ENCODE measurements at regions not wholly inside any gene's neighbourhood (a gene's known extent, or its start where the extent isn't known, plus 50 kb on each side); places are given as distances from the start of the nearest gene placed in this dataset.

DNA sequence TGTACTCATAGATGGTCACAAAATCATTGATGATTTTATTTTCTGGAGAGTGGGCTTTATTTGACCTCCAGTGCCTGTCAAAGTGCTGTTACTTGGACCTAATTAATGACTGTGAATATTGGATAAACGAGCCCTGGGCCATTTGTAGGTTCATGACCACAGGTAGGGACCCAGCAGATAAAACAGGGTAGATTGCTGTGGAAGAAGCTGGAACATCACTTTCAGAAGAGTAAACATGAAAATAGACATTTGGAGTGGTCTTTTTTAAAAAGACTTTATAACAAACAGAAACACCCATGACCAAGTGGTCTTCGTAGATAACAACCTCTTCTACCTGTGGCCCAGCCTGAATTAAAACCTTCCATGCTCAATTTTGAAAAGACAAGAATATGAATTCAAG is 472.8 kb upstream of the MKI67 start:
- DNase-seq: no peak

DNA sequence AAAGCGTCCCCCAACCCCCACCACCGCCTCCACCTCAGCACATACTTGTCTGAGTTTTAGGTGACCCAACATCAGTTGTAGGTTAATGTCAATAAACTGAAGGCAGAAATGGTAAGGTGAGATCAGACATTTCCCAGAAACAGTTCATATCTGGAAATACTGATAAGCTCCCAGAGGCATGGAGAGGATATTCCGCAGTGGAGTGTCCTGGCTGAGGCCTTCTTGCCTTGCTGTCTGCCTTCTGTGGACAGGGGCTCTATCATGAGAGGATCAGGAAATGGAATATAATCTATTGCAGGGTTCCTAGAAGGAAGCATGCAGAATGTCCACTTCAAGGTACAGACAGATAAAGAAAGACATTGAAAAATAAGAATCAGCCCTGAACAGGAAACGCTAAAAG is 473.3 kb upstream of the MKI67 start:
- no peak for DNase-seq

DNA sequence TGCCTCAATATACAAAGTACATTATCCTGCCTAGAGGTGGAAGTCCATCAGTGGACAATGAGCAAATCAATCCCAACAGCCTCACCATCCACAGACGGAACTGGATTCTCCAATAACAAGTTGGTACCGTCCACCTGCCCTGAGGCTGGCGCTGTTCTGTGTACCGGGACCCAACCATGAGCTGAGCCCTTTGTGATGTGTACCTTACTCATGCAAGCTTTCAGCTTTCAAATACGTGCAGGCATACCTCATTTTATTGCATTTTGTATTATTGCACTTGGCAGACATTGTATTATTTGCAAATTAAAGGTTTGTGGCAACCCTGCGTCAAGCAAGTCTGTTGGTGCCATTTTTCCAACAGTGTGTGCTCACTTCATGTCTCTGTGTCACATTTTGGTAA is 476.0 kb upstream of the MKI67 start:
- DNase-seq: no peak

DNA sequence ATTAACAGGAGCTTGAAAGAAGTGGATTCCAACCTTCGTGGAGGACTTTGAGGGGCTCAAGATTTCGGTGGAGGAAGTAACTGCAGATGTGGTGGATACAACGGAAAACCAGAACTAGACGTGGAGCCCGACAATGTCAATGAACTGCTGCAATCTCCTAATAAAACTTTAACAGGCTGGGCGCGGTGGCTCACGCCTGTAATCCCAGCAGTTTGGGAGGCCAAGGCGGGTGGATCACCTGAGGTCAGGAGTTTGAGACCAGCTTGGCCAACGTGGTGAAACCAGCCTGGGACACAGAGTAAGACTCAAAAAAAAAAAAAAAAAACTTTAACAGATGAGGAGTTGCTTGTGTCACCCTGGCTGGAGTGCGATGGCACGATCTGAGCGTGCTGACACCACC is 477.8 kb upstream of the MKI67 start:
- DNase-seq: no peak

DNA sequence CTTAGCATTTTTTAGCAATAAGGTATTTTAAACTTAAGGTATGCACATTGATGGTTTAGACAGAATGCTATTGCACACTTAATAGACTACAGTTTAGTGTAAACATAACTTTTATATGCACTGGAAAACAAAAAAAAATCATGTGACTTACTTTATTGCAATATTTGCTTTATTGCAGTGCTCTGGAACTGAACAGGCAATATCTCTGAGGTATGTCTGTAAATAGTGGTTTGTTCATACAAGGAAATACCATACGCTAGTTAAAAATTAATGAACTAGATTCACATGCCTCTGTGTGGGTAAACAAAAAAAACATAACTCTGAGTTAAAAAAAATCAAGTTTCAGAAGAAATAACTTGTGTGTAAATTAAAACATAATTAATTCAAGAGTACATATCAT is 479.0 kb upstream of the MKI67 start:
- no peak for DNase-seq

DNA sequence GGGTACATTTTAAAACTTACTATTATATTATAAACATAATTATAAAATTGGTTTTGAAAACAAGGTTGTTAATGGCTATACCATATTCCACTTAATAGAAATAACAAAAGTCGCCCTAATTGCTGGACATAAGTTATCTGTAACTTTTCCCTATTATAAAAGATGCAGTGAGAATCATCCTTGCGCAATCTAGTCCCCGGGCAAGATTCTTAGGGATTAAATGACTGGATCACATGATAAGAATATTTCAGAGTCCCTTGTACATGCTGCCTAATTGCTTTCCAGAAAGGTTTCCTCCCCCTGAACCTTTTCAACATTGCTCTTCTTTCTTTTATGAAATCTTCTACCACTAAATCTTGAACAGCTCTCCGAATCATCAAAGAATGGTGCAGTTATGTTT is 479.8 kb upstream of the MKI67 start:
- no peak for DNase-seq

DNA sequence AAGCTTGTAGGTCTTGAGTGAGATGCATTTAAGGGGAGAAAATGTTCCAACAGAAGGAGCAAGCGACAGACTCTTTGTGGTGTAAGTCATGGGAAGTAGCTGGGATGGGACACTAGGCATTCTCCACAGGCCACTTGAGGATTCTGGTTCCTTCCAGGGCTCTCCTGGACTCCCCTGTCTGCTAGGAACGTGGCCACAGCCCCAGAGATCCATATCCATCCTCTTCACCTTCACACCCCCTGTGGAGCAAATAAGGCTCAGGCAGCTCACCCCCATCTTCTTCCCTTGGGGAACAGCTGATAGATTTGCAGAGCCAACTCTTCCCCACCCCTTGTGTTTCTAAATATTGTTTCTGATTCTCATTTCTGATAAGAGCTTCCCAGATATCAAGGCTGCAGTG is 482.6 kb upstream of the MKI67 start:
- no peak for DNase-seq

DNA sequence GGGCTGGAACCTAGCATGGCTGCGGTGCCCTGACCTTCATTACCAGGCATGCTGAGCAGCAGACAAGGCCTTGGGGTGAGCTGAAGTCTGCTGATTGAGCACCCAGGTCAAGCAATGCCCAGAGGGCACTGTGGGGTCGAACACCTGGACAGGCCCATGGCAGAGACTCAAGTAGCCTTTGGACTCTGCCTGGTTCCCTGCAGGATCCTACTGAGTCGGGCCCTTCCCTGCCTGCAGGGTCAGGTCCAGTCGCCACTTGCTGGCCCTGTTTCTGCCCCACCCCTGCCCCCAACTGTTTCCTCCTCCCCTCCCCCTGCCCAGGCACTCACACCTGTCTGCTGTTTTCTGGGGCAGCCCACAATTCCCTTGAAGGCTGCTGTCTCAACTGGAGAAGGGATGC is 483.2 kb upstream of the MKI67 start:
- DNase-seq: no peak

DNA sequence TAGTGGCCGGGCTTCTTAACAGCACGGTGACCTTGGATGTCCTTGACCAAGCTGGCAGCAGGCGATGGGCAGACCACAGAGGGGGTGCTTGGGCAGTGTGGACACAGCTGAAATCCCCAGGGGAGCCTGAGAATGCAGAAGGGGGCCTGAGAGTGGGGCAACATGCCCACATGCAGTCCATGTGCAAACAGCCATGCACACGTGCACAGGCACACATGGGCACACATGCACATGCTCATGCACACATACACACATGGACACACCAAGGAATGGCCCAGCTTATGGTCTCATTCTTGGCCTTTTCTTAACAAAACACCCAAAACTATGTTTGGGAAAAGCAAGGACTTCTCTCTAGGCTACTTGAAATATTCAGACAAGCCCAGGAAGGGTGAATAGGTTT is 483.9 kb upstream of the MKI67 start:
- DNase-seq: no peak

DNA sequence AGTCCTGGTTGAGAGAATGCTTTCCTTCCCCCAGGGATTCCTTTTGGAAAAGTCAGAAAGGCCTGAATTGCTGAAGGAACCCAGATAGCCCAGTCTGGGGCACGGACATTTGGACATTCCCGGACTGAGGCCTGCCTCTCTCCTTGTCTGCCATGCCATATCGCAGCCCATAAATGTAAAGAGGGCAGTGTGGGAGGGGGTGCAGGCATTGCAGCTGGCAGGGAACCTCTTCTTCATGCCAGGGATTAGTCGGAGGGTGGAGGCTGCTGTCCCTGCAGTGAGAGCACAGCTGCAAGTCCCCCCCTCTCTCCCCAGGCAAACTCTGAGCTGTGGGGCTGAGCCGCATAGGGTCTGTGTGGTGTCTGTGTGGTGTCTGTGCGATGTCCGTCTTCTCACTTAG is 486.0 kb upstream of the MKI67 start:
- DNase-seq: no peak

DNA sequence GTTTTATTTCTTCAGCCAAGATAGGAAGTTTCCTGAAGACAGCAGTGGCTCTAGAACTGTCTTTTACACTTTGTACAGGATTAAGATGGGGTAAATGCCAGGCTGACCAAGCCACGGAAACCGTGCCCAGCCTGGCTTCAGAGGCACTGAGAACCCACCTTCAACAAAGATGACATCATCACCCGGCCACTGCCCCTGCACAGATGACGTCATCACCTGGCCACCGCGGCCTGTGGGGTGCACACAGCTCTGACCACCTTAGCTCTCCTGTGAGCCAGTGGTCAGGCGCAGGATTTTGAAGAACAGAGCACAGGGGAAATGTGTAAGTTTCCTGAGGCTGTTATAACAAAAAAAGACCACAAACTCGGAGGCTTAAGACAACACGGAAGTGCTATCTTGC is 486.4 kb upstream of the MKI67 start:
- DNase-seq: no peak

DNA sequence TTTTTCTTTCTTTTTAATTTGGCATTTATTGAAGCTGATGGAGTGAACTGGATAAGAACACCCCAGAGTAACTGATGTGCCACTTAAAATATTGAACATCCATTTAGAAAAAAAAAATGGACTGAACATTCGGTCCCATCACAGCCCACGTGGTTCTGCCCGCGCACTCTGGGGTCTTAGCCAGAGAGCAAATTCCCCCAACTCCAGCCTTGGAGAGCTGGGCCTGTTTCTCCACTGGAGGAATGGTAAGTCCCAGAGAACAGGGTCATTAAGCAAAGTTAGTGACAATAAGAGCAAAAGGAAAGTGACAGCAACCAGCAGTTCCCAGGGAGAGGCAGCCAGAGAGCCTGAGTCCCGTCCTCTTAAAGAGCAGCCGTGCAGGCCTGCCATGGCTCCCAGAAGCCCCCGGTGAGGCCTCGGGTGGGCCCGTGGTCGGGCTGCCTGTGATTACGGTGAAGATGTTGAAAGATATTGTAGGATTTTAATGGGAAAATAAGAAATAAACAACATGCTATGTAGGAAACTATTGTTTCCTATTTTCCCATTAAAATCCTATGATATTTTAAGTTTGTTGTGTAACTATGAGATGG is 487.9 kb upstream of the MKI67 start:
- no peak for DNase-seq

DNA sequence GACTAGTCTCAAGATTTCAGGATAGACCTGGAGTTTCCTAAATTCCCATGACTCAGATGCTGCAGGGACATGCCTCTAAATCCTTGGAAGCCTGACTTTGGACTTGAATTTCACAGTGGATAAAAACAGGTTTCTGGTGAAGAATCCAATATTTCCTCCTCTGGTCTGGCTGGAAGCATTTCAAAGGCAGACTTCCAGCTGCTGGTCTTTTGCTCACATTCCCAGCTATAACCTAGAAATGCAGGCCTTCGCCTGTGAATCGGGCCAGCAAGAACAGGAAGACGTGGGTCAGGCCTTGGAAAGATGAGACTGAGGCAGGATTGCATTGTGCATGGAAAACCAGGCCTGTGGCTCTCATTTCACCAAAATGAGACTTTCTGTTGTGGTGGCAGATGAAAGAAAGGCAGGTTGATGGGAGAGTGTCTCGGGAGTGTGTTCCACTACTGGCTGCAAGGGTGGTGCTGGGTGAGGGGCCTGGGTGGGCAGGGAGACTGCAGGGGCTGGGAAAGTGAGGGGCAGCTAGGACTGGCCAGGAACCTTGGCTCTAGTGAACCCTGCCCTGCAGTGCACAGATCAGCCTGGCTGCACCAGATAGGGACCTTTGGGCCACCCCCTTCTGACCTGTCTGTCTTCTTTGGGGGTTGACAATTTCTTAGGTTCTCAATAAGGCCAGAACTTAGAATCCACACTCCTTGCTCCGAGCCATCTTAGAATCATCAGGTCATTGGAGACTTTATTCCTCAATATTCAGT is 488.8 kb upstream of the MKI67 start:
- DNase-seq: no peak

DNA sequence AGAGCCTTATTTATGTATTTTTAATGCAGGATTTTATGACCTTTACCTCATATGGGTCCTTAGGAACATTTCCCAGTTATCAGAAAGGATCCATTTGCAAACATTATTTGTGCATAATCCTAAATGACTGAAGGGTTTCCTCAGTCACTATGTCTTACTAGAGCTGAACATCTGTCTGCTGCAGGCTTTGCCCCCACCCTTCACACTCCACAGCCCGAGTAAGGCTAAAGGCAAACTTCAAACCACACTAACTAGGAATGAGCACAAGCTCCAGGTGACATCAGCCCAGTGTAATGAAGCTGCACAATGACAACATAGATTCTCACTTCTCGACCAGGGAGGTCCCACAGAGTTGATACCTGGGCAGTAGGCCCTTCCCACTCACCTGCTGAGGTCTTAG is 491.3 kb upstream of the MKI67 start:
- no peak for DNase-seq

DNA sequence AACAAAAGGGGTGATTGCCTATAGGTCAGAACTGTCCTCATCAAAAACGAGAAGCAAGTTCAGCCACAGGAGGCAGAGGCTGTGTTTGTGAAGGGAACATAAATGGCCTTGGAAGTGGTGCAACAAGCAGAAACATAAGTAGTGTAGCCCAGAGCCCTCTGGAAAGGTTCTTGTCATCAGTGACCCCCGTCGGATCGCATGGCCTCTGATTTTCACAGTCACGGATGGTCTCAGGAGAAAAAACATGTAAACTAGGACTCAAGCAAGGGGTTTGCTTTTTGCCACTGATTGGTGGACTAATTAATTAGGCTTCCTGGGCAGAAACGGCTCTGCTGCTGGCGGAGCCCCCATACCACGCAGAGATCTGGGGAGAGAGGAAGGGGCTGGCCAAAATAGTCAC is 496.5 kb upstream of the MKI67 start:
- no peak for DNase-seq

DNA sequence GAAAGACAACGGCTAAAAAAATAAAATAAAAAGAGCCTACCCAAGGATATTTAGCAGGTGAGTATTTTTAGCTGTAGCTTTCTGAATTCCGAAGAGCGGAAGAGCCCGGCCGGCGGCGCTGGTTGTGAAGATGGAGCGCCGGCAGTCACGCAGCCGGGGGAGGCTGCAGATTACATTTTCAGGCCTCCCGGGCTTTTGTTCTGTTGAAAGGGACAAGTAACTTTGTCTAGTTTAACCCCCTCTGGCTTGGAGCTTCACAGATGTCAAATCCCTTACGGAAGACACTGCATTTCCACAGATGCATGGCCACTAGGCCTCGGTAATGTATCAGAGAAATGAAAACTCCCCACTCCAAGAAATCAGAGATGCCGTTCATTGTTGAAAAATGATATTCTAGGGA is 497.6 kb upstream of the MKI67 start:
- DNase-seq: no peak

DNA sequence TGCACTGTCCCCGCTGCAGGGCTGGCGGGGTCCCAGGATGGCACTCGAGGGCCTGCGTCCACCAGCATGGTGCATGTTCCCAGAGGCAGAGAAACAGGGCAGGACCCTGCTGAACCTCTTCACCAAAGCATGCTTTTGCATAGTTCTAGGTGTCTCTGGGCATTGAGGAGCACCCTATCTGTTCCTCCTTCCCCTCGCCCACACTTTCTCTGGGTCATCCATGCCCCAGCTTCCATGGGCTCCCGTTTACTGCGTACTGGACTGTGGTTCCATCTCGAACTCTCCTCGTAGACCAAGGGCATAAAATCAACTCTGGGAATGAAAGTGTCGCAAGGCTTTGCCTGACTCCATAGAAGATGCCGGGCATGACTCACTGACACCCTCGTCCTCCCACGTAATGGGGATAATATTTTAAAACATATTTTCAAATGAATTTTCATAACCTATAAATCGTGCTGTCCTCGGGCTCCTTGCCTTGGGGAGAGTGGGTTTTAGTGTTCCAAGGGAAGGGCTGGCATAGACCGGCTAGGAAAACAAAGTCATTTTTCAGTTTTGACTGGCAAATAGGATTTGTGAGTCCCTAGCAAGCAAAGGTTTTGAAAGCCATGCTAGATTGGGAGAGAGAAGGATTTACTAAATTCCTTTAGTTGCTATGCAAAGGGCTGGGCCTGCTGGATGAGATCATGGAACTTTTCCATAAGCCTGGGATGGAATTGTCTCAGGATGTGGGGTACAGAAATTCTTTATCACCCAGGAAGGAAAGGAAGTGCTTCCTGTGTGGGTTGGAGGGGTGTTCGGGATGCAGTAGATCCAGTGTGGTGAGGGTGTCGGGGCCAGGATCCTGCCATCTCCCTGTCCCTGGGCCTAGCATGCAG is 498.7 kb upstream of the MKI67 start:
- no peak for DNase-seq

DNA sequence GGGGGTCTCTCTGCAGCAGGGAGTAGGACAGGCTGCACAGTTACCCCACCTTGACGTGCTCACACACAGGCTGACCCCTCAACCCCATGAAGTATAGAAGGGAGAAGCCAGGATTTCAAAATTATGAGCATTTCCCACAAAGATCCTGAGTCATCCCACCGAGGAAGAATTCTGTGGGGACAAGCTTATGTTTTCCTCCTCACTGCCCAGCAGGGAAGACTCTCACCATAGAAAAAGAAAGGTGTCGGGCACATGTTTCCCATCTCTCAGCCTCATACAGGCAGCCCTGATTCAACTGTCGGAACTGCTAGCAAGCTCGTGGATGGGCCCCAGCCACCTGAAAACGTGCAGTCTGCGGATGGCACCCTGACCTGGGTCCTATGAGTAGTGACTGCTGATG is 499.7 kb upstream of the MKI67 start:
- DNase-seq: no peak

DNA sequence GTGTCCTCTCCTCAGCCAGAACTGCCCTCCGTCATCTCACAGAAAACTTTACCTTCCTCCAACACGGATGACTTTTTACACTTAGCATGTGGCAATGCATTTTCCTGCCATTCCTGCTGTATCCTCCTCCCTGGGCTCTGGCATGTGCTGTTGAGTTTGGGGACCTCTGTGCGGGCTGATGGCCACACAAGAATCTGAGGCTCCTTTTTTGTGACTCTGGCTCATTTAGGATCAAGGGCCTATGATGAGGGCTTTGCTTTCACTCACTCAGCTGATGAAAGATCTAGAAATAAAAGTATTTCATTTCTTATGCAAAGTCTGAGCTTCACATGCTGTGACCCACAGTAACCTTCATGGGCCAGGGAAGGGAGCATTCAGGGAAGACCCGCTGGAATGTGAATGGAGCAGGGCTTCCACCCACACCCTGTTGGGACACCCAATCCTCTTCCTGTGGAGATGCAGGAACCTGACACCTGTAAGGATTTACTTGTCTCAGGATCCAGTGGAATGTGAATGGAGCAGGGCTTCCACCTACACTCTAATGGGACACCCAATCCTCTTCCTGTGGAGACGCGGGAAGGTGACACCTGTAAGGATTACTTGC is 500.3 kb upstream of the MKI67 start:
- DNase-seq: no peak

DNA sequence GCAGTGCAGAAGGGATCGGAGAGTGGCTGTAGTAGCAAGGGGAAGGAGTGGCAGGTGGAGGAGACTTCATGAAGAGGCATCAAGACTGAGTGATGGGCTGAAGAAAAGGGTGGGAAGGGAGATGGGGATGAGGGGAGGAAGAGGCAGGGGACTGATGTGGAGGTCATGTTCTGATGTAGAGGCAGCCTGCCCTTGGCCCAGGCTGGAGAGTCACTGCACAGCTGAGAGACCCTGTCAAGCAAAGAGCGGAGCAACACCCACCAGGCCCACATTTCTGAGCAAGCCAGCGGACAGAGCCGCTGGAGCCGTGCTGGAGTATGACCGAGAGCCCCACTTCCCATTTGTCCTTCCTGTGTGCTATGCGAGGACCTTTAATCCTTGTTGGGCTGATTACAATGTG is 501.6 kb upstream of the MKI67 start:
- no peak for DNase-seq

DNA sequence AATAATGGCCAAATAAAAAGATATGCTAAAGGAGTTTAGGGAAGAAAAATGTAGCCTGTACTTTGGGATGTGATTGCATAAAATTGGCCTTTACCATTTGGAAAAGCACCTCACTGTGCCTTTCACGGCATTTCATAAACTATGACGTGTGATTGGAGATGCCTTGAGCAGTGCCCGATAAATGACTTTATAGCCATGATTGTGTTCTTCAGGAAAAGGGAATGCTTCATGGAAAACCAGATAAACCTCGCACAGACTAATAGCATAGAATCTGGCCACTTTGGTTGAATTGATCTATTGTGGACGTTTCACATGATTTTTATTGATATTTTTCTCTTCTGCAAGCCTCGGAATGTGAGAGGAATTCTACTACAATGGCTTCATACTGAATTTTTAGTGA is 502.0 kb upstream of the MKI67 start:
- no peak for DNase-seq

DNA sequence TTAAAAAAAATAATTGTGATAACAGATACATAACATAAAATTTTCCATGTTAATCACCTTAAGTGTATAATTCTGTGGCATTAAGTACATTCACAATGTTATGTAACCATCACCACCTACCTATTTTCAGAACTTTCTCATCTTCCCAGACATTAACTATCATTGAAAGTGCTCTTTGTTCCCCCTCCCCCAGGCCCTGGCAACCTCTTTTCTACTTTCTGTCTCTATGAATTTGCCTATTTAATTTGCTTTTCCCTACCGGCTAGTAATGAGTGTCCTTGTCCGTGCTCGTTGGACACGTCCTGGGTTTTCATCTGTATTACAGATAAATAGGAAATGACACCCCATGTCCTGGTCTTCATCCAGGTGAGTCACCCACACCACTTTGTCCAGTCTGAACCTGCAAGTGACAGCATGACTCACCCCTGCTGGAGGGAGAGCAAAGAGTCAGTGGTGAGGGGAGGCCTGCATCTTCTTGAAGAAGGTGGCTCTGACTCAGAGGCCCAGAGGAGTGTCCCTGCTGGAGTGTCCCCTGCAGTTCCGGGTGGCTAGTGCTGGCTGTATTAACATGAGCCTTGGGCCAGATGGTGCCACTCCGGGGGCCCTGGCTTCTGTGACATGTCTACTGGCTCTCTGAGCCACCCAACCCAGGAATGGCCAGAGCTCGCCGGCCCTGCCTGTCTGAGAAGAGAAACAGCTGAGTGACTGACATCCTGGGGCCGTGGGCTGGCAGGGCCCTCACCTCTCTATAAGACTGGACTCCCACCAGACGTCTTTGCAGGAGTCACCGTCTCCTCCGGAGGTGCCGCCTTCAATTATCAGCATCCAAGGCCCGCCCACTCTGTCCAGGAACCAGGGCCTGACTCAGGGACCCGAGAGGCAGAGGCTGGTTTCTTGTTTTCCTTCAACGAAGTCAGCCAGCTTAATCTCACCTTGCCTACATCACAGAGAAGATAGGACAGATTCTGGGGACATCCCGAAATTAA is 503.2 kb upstream of the MKI67 start:
- no peak for DNase-seq

Data from DMS79 (cell line).